ENCODE measurements at regions not wholly inside any gene's neighbourhood (a gene's known extent, or its start where the extent isn't known, plus 50 kb on each side); places are given as distances from the start of the nearest gene placed in this dataset.

DNA sequence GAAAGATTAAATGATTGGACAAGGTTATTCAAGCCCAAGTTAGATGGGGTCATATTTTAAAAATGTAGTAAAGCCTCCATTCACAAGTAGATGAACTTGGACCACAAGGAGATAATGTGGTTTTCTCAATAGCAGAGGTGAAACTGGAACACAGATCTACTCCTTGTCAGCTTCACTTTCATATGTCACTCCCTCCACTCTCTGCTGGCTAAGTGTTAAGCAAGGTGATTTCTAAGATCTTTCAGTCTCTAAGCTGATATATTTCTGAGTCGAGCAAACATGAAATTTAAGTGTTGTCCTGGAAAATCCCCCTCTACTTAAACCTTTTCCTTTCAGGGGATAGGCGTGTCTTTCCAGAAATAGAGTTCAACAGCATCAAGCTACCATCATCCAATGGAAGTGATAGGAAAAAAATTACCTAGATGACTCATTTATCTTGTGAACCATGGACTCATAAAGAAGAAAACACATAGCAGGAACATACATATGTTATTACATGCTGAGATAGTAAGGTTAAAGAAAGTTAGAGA is 275.0 kb downstream of the PTEN start:
- Histone ChIP-seq H3K36me3 (ENCODE audit: control insufficient read depth in 2 of 2, insufficient read depth in 2 of 2, low read length in 1 of 2) (no peaks in the 10 kb centered on the region), H3K27ac (ENCODE audit: low read depth in 1 of 2, low read length in 1 of 2) (no peak overlapping the region), H3K27me3 (ENCODE audit: control insufficient read depth in 2 of 2, insufficient read depth in 1 of 2, low read length in 1 of 2) (no peaks in the 10 kb centered on the region), H3K4me3 (ENCODE audit: low read length in 2 of 2) (no peak overlapping the region), H3K4me1 (ENCODE audit: control insufficient read depth in 2 of 2, insufficient read depth in 2 of 2, low read length in 2 of 2) (no peaks in the 10 kb centered on the region), H3K9me3 (ENCODE audit: control insufficient read depth in 2 of 2, insufficient read depth in 1 of 2, low read length in 1 of 2) (no peaks in the 10 kb centered on the region)
- DNase-seq (ENCODE audit: low read depth in 6 of 9, low spot score in 9 of 9): no peak
- 92% methylated on average over 2 of the region's 2 CpGs for WGBS

DNA sequence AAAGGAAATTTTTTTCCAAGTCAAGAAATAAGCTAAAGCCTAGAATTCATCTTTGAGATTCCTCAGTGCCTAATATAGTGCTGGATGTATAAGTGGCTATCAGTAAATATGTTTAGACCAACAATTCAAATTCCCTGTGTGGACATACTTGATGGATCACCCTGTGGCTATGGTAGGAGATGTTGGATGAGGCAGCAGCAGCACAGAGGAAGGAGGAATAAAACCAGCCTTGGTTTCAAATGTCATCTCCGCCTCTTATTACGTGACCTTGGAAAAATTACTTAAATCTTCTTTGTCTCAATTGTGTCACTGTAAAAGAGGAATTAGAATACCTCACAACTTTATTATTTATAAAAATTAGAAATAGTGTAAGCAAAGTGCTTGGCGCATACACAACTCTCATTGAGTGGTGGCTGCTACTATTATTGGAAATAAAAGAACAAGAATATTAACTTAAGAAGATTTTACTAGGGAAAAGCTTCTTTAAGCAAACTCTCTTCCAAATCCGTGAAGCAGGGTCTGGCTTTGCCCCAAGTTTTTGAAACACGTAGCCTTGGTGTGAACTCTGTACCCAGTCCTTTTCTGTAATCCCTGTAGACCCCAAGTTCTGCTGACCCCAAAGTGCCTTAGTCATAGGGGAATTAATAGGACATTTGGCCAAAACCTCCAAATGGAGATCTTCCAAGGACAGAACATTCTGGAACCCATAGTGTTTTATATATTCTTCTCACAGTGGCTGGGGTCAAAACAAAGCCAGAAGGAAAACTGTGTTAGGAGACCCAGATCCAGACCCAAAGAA is 283.8 kb downstream of the PTEN start:
- Histone ChIP-seq H3K4me1 (ENCODE audit: control insufficient read depth in 2 of 2, insufficient read depth in 2 of 2, low read length in 2 of 2) (no peaks in the 10 kb centered on the region), H3K4me3 (ENCODE audit: low read length in 2 of 2) (no peak overlapping the region), H3K27ac (ENCODE audit: low read depth in 1 of 2, low read length in 1 of 2) (no peak overlapping the region), H3K9me3 (ENCODE audit: control insufficient read depth in 2 of 2, insufficient read depth in 1 of 2, low read length in 1 of 2) (no peaks in the 10 kb centered on the region), H3K36me3 (ENCODE audit: control insufficient read depth in 2 of 2, insufficient read depth in 2 of 2, low read length in 1 of 2) (no peaks in the 10 kb centered on the region), H3K27me3 (ENCODE audit: control insufficient read depth in 2 of 2, insufficient read depth in 1 of 2, low read length in 1 of 2) (no peaks in the 10 kb centered on the region)
- WGBS: 98% methylated on average over 5 of the region's 5 CpGs
- DNase-seq (ENCODE audit: low read depth in 6 of 9, low spot score in 9 of 9): no peak

DNA sequence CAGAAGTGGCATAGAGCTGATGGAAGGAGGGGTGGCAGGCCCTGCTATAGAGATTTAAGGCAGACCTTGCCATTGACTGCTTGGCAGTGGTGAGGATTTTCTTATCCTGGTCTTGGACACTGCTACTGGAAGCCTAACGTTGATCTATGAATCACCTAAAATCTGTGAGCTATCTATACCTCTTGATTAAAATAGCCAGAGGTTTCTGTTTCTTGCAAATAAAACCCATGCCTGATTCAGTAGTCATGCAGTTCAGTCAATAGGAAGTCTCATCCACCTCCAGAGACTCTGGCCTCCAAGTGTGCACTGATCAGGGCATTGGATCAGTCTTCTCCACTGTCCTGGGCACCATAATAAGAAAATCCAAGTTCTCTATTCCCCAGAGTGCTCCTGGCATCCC is 286.5 kb downstream of the PTEN start:
- DNase-seq (ENCODE audit: low read depth in 6 of 9, low spot score in 9 of 9): no peak
- Histone ChIP-seq H3K4me1 (ENCODE audit: control insufficient read depth in 2 of 2, insufficient read depth in 2 of 2, low read length in 2 of 2) (peaks cover 3 to 5% of the 10 kb centered on the region in 2 donors), H3K36me3 (ENCODE audit: control insufficient read depth in 2 of 2, insufficient read depth in 2 of 2, low read length in 1 of 2) (no peaks in the 10 kb centered on the region), H3K27ac (ENCODE audit: low read depth in 1 of 2, low read length in 1 of 2) (no peak overlapping the region), H3K27me3 (ENCODE audit: control insufficient read depth in 2 of 2, insufficient read depth in 1 of 2, low read length in 1 of 2) (no peaks in the 10 kb centered on the region), H3K4me3 (ENCODE audit: low read length in 2 of 2) (no peak overlapping the region), H3K9me3 (ENCODE audit: control insufficient read depth in 2 of 2, insufficient read depth in 1 of 2, low read length in 1 of 2) (no peaks in the 10 kb centered on the region)
- 100% methylated on average over 1 of the region's 1 CpG for WGBS

DNA sequence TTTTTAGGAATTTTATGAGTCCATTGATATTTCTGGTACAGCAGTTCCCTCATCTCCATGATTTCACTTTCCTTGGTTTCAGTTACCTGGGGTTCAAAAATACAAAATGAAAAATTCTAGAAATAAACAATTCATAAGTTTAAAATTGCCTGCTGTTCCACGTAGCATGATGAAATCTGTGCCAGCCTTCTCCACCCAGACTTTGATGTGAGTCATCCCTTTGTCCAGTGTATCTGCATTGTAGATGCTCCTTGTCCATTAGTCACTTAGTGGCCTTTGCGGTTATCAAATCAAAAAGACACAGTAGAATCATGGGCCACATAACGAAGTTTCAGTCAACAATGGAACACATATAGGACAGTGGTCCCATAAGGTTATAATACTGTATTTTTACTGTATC is 286.9 kb downstream of the PTEN start:
- no peaks in the 10 kb centered on the region for H3K27me3 ChIP-seq (ENCODE audit: control insufficient read depth in 2 of 2, insufficient read depth in 1 of 2, low read length in 1 of 2)
- H3K4me3 ChIP-seq (ENCODE audit: low read length in 2 of 2): no peak overlapping the region
- H3K27ac ChIP-seq (ENCODE audit: low read depth in 1 of 2, low read length in 1 of 2): no peak overlapping the region
- H3K4me1 ChIP-seq (ENCODE audit: control insufficient read depth in 2 of 2, insufficient read depth in 2 of 2, low read length in 2 of 2): peaks cover 3 to 5% of the 10 kb centered on the region in 2 donors
- no peaks in the 10 kb centered on the region for H3K36me3 ChIP-seq (ENCODE audit: control insufficient read depth in 2 of 2, insufficient read depth in 2 of 2, low read length in 1 of 2)
- no peaks in the 10 kb centered on the region for H3K9me3 ChIP-seq (ENCODE audit: control insufficient read depth in 2 of 2, insufficient read depth in 1 of 2, low read length in 1 of 2)
- no peak for DNase-seq (ENCODE audit: low read depth in 6 of 9, low spot score in 9 of 9)
- WGBS: 97% methylated on average over 3 of the region's 3 CpGs

DNA sequence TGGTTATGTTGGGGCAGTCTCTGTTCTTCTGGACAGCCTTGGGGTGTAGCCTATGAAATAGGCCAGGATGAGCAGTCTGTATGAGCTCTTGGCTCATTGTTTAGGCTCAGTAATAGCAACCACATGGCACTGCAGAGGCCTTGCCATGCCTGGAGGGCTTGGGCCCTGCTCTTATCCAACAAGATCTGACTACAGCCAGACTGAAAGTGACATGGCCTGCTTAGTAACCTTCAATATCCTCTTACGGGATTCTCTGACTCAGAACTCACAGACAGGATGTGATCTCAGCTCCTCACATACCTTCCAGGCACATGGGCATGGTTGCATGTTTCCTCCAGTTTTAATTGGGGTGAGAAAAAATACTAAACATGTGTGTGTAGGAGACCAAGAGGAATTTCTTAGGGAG is 289.3 kb downstream of the PTEN start:
- WGBS: 77% methylated on average over 1 of the region's 1 CpG
- DNase-seq (ENCODE audit: low read depth in 6 of 9, low spot score in 9 of 9): peak in 4 of 9 donors; percentile 7 to 50 (median 27)
- Histone ChIP-seq H3K9me3 (ENCODE audit: control insufficient read depth in 2 of 2, insufficient read depth in 1 of 2, low read length in 1 of 2) (no peaks in the 10 kb centered on the region), H3K27ac (ENCODE audit: low read depth in 1 of 2, low read length in 1 of 2) (no peak overlapping the region), H3K4me3 (ENCODE audit: low read length in 2 of 2) (no peak overlapping the region), H3K36me3 (ENCODE audit: control insufficient read depth in 2 of 2, insufficient read depth in 2 of 2, low read length in 1 of 2) (no peaks in the 10 kb centered on the region), H3K4me1 (ENCODE audit: control insufficient read depth in 2 of 2, insufficient read depth in 2 of 2, low read length in 2 of 2) (peaks cover 3 to 5% of the 10 kb centered on the region in 2 donors), H3K27me3 (ENCODE audit: control insufficient read depth in 2 of 2, insufficient read depth in 1 of 2, low read length in 1 of 2) (no peaks in the 10 kb centered on the region)

DNA sequence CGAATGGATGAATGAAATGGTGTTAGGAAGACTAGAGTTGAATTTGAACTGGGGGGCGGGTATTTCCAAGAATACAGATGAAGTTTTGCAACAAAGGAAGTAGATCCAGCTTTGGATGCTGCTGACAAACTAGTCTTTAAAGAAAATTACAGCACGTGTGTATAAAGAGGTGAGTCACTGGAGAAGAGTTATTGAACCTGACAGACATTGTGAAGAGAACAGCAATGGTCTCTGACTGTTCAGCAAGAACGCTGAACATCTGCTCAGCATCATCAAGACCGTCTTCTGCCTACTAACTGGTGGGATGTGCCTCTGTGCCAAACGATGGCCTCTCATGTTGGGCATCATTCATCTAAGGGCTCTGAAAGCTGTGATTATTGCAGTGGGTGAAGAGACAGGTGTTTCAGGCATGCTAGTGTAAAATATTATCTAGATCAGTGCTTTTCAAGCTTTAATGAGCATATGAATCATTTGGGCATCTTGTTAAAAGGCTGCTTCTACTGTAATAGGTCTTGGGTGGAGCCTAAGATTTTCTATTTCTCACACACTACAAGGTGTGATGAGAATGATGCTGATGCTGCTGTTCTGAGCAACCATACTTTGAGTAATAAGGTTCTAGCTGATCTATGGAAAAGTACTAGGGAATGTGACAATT is 291.3 kb downstream of the PTEN start:
- no peak overlapping the region for H3K4me3 ChIP-seq (ENCODE audit: low read length in 2 of 2)
- DNase-seq (ENCODE audit: low read depth in 6 of 9, low spot score in 9 of 9): no peak

DNA sequence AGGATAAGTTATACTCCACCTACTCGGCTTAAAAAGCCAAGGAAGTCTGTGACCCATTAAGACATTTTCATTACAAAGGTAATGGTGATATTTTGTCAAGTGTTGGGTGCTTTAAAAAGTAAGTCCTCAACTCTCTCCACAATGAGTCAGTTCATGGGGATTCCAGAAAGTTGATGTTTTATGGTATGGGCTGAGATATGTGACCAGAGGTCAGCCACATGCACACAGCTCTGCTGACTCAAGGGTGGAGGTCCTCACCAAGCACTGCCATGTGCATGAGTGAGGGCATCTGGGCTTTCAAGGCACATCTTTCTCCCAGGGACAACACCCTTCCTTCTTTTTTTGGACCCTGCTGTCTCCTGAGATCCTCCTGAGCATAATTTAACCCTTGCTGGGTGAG is 292.9 kb downstream of the PTEN start:
- Histone ChIP-seq H3K9me3 (ENCODE audit: control insufficient read depth in 2 of 2, insufficient read depth in 1 of 2, low read length in 1 of 2) (no peaks in the 10 kb centered on the region), H3K27ac (ENCODE audit: low read depth in 1 of 2, low read length in 1 of 2) (no peak overlapping the region), H3K36me3 (ENCODE audit: control insufficient read depth in 2 of 2, insufficient read depth in 2 of 2, low read length in 1 of 2) (no peaks in the 10 kb centered on the region), H3K4me1 (ENCODE audit: control insufficient read depth in 2 of 2, insufficient read depth in 2 of 2, low read length in 2 of 2) (peaks cover 3 to 5% of the 10 kb centered on the region in 2 donors), H3K27me3 (ENCODE audit: control insufficient read depth in 2 of 2, insufficient read depth in 1 of 2, low read length in 1 of 2) (no peaks in the 10 kb centered on the region), H3K4me3 (ENCODE audit: low read length in 2 of 2) (no peak overlapping the region)
- DNase-seq (ENCODE audit: low read depth in 6 of 9, low spot score in 9 of 9): no peak
- WGBS: 97% methylated on average over 1 of the region's 1 CpG

More for the DNA sequence above, 291.3 kb downstream of the PTEN start:
- Histone ChIP-seq H3K36me3 (ENCODE audit: control insufficient read depth in 2 of 2, insufficient read depth in 2 of 2, low read length in 1 of 2) (no peaks in the 10 kb centered on the region), H3K27ac (ENCODE audit: low read depth in 1 of 2, low read length in 1 of 2) (no peak overlapping the region), H3K4me1 (ENCODE audit: control insufficient read depth in 2 of 2, insufficient read depth in 2 of 2, low read length in 2 of 2) (peaks cover 3 to 5% of the 10 kb centered on the region in 2 donors), H3K27me3 (ENCODE audit: control insufficient read depth in 2 of 2, insufficient read depth in 1 of 2, low read length in 1 of 2) (no peaks in the 10 kb centered on the region), H3K9me3 (ENCODE audit: control insufficient read depth in 2 of 2, insufficient read depth in 1 of 2, low read length in 1 of 2) (no peaks in the 10 kb centered on the region)
- 97% methylated on average over 6 of the region's 6 CpGs for WGBS

DNA sequence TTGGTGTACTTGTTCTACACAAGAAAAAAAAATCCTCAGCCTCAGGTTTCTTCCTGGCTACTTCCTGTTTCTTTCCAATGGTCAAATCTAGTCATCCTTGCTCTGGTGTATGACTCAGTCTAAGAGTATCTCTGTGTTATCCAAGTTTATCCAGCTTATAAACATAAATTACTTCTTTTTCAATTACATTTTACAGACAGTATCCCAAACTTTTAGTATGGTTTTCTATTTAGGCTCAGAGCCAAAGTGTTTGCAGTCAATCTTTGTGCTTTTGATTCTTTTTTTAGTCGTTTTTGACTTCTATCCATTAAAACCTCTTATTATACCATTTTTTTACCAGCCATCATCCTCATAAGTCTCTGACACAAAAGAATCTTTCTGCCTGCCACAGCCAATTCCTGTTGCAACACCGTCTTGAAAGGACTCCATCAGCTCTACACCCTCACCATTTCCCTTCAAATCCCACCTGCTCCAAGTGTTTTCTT is 294.6 kb downstream of the PTEN start:
- Histone ChIP-seq H3K27ac (ENCODE audit: low read depth in 1 of 2, low read length in 1 of 2) (no peak overlapping the region), H3K4me3 (ENCODE audit: low read length in 2 of 2) (no peak overlapping the region), H3K36me3 (ENCODE audit: control insufficient read depth in 2 of 2, insufficient read depth in 2 of 2, low read length in 1 of 2) (no peaks in the 10 kb centered on the region), H3K27me3 (ENCODE audit: control insufficient read depth in 2 of 2, insufficient read depth in 1 of 2, low read length in 1 of 2) (no peaks in the 10 kb centered on the region), H3K9me3 (ENCODE audit: control insufficient read depth in 2 of 2, insufficient read depth in 1 of 2, low read length in 1 of 2) (no peaks in the 10 kb centered on the region), H3K4me1 (ENCODE audit: control insufficient read depth in 2 of 2, insufficient read depth in 2 of 2, low read length in 2 of 2) (peaks cover 0 to under 1% of the 10 kb centered on the region in 2 donors)
- no peak for DNase-seq (ENCODE audit: low read depth in 6 of 9, low spot score in 9 of 9)
- 77% methylated on average over 2 of the region's 2 CpGs for WGBS

DNA sequence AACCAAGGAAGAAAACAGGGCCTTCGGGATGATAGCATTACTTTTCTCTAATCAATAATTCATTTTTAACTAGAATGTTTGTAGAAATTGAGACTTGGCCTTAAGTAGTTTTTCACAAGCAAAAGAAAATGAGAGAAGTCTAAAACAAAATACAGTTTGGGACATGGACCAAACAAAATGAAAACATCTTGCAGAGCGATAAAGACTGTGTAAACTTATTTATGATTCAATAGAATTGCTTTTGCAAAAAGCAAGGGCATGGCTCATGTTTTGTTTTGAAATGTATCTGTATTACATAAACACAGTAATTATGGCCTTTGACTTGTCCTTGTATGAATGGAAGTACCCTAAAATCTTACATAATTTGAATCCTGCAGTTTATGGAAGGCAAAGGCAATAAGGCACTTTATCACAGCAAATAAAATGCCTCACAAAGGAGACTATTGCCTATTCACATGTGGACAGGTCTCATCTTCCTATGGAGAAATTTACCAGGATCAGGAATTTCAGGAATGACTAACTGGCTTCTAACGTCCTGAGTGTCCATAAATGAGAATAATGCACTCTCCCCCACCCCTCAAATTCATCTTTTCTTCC is 295.2 kb downstream of the PTEN start:
- H3K4me1 ChIP-seq (ENCODE audit: control insufficient read depth in 2 of 2, insufficient read depth in 2 of 2, low read length in 2 of 2): no peaks in the 10 kb centered on the region
- no peak overlapping the region for H3K4me3 ChIP-seq (ENCODE audit: low read length in 2 of 2)
- H3K27me3 ChIP-seq (ENCODE audit: control insufficient read depth in 2 of 2, insufficient read depth in 1 of 2, low read length in 1 of 2): no peaks in the 10 kb centered on the region
- DNase-seq (ENCODE audit: low read depth in 6 of 9, low spot score in 9 of 9): no peak
- no peaks in the 10 kb centered on the region for H3K9me3 ChIP-seq (ENCODE audit: control insufficient read depth in 2 of 2, insufficient read depth in 1 of 2, low read length in 1 of 2)
- WGBS: 87% methylated on average over 3 of the region's 3 CpGs
- no peak overlapping the region for H3K27ac ChIP-seq (ENCODE audit: low read depth in 1 of 2, low read length in 1 of 2)
- H3K36me3 ChIP-seq (ENCODE audit: control insufficient read depth in 2 of 2, insufficient read depth in 2 of 2, low read length in 1 of 2): no peaks in the 10 kb centered on the region

Data from thymus (tissue), 11 donors.